Smooth muscle cell of the brain vasculature (primary cell): ENCODE measurements at regions not wholly inside any gene's neighbourhood (a gene's known extent, or its start where the extent isn't known, plus 50 kb on each side); places are given as distances from the start of the nearest gene placed in this dataset.

ENCODE experiments used
- DNase-seq: peaks from one replicate; pipeline ENCODE4 v3.0.0-alpha.2; 2012; ENCODE audit warnings: low read depth, low spot score

GRCh38 chr3:72568083-72568482 lies 280.2 kb downstream of the SHQ1 start:
- no peak for DNase-seq

GRCh38 chr3:72567474-72567873 lies 280.8 kb downstream of the SHQ1 start:
- DNase-seq: no peak

- no peak for DNase-seq
Measured at GRCh38 chr3:72565593-72565992, 282.7 kb downstream of the SHQ1 start.

- DNase-seq: no peak
Measured at GRCh38 chr3:72563690-72564370, 284.4 kb downstream of the SHQ1 start.

GRCh38 chr3:72560846-72561675 lies 287.2 kb downstream of the SHQ1 start:
- no peak for DNase-seq

GRCh38 chr3:72559385-72559784 lies 288.9 kb downstream of the SHQ1 start:
- no peak for DNase-seq

- DNase-seq: no peak
Measured at GRCh38 chr3:72558001-72558400, 290.2 kb downstream of the SHQ1 start.

- no peak for DNase-seq
Measured at GRCh38 chr3:72555714-72556113, 292.5 kb downstream of the SHQ1 start.

- DNase-seq: no peak
Measured at GRCh38 chr3:72554689-72555088, 293.6 kb downstream of the SHQ1 start.

- no peak for DNase-seq
Measured at GRCh38 chr3:72553298-72553697, 294.9 kb downstream of the SHQ1 start.

- DNase-seq: no peak
Measured at GRCh38 chr3:72550582-72551262, 297.5 kb downstream of the SHQ1 start.

GRCh38 chr3:72549761-72550581 lies 298.3 kb downstream of the SHQ1 start:
- DNase-seq: no peak

GRCh38 chr3:72548981-72549380 lies 299.3 kb downstream of the SHQ1 start:
- DNase-seq: no peak

- DNase-seq: no peak
Measured at GRCh38 chr3:72548461-72548860, 299.8 kb downstream of the SHQ1 start.

- no peak for DNase-seq
Measured at GRCh38 chr3:72547183-72547582, 301.1 kb downstream of the SHQ1 start.

GRCh38 chr3:72544239-72544638 lies 304.0 kb downstream of the SHQ1 start:
- no peak for DNase-seq

- no peak for DNase-seq
Measured at GRCh38 chr3:72543246-72543645, 305.0 kb downstream of the SHQ1 start.

GRCh38 chr3:72542781-72543180 lies 305.5 kb downstream of the SHQ1 start:
- DNase-seq: no peak

- no peak for DNase-seq
Measured at GRCh38 chr3:72539856-72540255, 308.4 kb downstream of the SHQ1 start.

- DNase-seq: no peak
Measured at GRCh38 chr3:72538070-72538745, 310.0 kb downstream of the SHQ1 start.

GRCh38 chr3:72537448-72537847 lies 310.8 kb downstream of the SHQ1 start:
- no peak for DNase-seq
